Right lobe of liver (tissue), 6 donors: ENCODE measurements at regions not wholly inside any gene's neighbourhood (a gene's known extent, or its start where the extent isn't known, plus 50 kb on each side); places are given as distances from the start of the nearest gene placed in this dataset.

Source experiments
- ATAC-seq, 4 donors: fragments of 200-7000 bp; cut with Tn5 transposase; one replicate each; pipeline ENCODE4 v1.9.1; 2020; ENCODE audit warnings: mild to moderate bottlenecking in 4 of 4, moderate library complexity in 4 of 4
- DNase-seq, 3 donors: peaks; one replicate each; pipeline ENCODE4 v3.0.0-alpha.2; 2020
- H3K27ac ChIP-seq, 3 donors: fragments of 200-600 bp; one replicate each; pipeline ENCODE4 v1.8.0; 2022
- H3K27me3 ChIP-seq, 2 donors: fragments of 200-600 bp; one replicate each; pipeline ENCODE4 v1.8.0; 2022
- H3K36me3 ChIP-seq, 4 donors: fragments of 200-600 bp; sonication (generic) in 1 of 4; one replicate each; pipeline versions ENCODE4 v1.5.1 to v1.8.0; 2017 to 2022; ENCODE audit warnings: control low read depth in 1 of 4
- H3K4me1 ChIP-seq, 4 donors: fragments of 200-600 bp; sonication (generic) in 1 of 4; one replicate each; pipeline versions ENCODE4 v1.5.1 to v1.8.0; 2017 to 2022; ENCODE audit warnings: control low read depth in 1 of 4
- H3K4me3 ChIP-seq, 3 donors: fragments of 200-600 bp; one replicate each; pipeline ENCODE4 v1.8.0; 2022
- H3K9me3 ChIP-seq, 4 donors: fragments of 200-600 bp; sonication (generic) in 1 of 4; one replicate each; pipeline versions ENCODE4 v1.5.1 to v1.8.0; 2017 to 2022; ENCODE audit warnings: control low read depth in 1 of 4
- POLR2A ChIP-seq: fragments of 450-650 bp; IDR thresholded peaks from one replicate; pipeline ENCODE4 v1.6.1; 2017; ENCODE audit warnings: antibody characterized with exemption, mild to moderate bottlenecking
- WGBS: methylation state at CpG from one replicate; pipeline ENCODE4 v1.1.6; 2018; ENCODE audit warnings: low coverage, low lambda C conversion rate; ENCODE audit not compliant: insufficient coverage; ENCODE audit errors: missing lambda C conversion rate; 5-methylcytosine and 5-hydroxymethylcytosine counted together
- intact Hi-C, 2 donors: fragments of 100-400 bp; cut with DNase I; formaldehyde crosslinking; loops; one replicate each; pipeline versions ENCODE4 v1.11.2 to v1.14.1; 2022
- TF ChIP-seq, protein P1 (sequence below), 4 donors: fragments of 200-600 bp in 3 of 4; fragments of 450-650 bp in 1 of 4; IDR thresholded peaks; one replicate each; pipeline versions ENCODE4 v1.5.1 to v1.8.0; 2016 to 2022; ENCODE audit warnings: antibody characterized with exemption in 4 of 4, mild to moderate bottlenecking in 2 of 4
- donor health status: DM: no; HTN: yes; CAD: no.
- donor health status: DM: no; HTN: no; CAD: no.
- donor health status: DM: no; HTN: no; CAD: no.
- donor health status: DM: no; HTN: yes; CAD: no.
- donor health status: DM: no; HTN: yes; CAD: no.

GRCh38 chr7:14962778-14963177 is 60.2 kb upstream of the DGKB start:
- TF ChIP-seq, protein P1, sequence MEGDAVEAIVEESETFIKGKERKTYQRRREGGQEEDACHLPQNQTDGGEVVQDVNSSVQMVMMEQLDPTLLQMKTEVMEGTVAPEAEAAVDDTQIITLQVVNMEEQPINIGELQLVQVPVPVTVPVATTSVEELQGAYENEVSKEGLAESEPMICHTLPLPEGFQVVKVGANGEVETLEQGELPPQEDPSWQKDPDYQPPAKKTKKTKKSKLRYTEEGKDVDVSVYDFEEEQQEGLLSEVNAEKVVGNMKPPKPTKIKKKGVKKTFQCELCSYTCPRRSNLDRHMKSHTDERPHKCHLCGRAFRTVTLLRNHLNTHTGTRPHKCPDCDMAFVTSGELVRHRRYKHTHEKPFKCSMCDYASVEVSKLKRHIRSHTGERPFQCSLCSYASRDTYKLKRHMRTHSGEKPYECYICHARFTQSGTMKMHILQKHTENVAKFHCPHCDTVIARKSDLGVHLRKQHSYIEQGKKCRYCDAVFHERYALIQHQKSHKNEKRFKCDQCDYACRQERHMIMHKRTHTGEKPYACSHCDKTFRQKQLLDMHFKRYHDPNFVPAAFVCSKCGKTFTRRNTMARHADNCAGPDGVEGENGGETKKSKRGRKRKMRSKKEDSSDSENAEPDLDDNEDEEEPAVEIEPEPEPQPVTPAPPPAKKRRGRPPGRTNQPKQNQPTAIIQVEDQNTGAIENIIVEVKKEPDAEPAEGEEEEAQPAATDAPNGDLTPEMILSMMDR (IDR thresholded peaks at IDR 0.05), result no peak
- no peak for TF ChIP-seq POLR2A
- 28% methylated on average over 2 of the region's 2 CpGs for WGBS
- H3K27me3 ChIP-seq, result no peaks in the 10 kb centered on the region
- H3K9me3 ChIP-seq, result no peaks in the 10 kb centered on the region
- H3K36me3 ChIP-seq, result no peaks in the 10 kb centered on the region
- DNase-seq (no peak), ATAC-seq (peak in 2 of 4 donors; percentile 56 to 74)
- intact Hi-C loops, result no loop called here
- peak overlapping the region; percentile 3 to 22 (median 15) for H3K4me3 ChIP-seq
- H3K27ac ChIP-seq, result no peak overlapping the region
- no peaks in the 10 kb centered on the region for H3K4me1 ChIP-seq

GRCh38 chr7:14960721-14961120 is 58.2 kb upstream of the DGKB start:
- Histone ChIP-seq H3K9me3 (no peaks in the 10 kb centered on the region), H3K4me3 (no peak overlapping the region), H3K27me3 (no peaks in the 10 kb centered on the region), H3K4me1 (no peaks in the 10 kb centered on the region), H3K36me3 (no peaks in the 10 kb centered on the region), H3K27ac (no peak overlapping the region)
- intact Hi-C loops, result no loop called here
- no peak for ATAC-seq
- WGBS, result 67% methylated on average over 3 of the region's 3 CpGs
- DNase-seq, result no peak
- TF ChIP-seq, protein P1 (IDR thresholded peaks at IDR 0.05), result no peak
- no peak for TF ChIP-seq POLR2A

DNA sequence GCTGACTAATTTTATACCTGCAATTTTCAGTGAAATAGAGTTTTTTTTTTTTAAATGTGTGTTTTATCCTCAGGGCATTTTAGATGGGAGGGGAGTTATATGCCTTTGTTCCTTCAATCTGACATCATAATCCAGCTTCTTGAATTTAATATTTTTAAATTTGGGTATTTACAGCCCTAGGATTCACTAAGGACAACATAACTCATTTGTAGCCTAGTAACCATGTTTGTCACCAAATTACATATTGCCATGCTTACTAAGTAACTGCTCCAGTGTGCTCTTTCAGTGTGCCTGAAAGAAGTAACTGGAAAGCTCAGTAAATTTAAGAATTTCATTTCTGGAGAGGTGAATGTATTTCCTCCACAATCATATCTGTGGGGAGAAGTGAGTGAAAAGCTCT is 56.8 kb upstream of the DGKB start:
- Histone ChIP-seq H3K27ac (no peak overlapping the region), H3K4me1 (no peaks in the 10 kb centered on the region), H3K36me3 (no peaks in the 10 kb centered on the region), H3K9me3 (no peaks in the 10 kb centered on the region), H3K4me3 (no peak overlapping the region), H3K27me3 (no peaks in the 10 kb centered on the region)
- no peak for ATAC-seq
- intact Hi-C loops, result no loop called here
- TF ChIP-seq, protein P1 (IDR thresholded peaks at IDR 0.05), result no peak
- no peak for DNase-seq

GRCh38 chr7:14954035-14954434 is 51.5 kb upstream of the DGKB start:
- ATAC-seq (no peak), DNase-seq (no peak)
- intact Hi-C loops, result no loop called here
- WGBS, result 45% methylated on average over 3 of the region's 3 CpGs
- Histone ChIP-seq H3K27me3 (no peaks in the 10 kb centered on the region), H3K4me3 (no peak overlapping the region), H3K27ac (no peak overlapping the region), H3K36me3 (no peaks in the 10 kb centered on the region), H3K4me1 (no peaks in the 10 kb centered on the region), H3K9me3 (no peaks in the 10 kb centered on the region)
- no peak for TF ChIP-seq POLR2A
- TF ChIP-seq, protein P1 (IDR thresholded peaks at IDR 0.05), result no peak
